ENCODE measurements at regions not wholly inside any gene's neighbourhood (a gene's known extent, or its start where the extent isn't known, plus 50 kb on each side); places are given as distances from the start of the nearest gene placed in this dataset.

- no peak for DNase-seq (ENCODE audit: low read depth, low spot score)
- CTCF ChIA-PET: interaction anchor here (1.8 kb wide), 1 partner anchor 11 kb away, joined by 4 read pairs; no protein-coding TSS in a partner anchor
- H3K4me3 ChIP-seq: no peak overlapping the region
- no peaks in the 10 kb centered on the region for H4K20me1 ChIP-seq (ENCODE audit: control insufficient read depth, insufficient read depth)
- H3K9me3 ChIP-seq (replicated peaks; ENCODE audit: control insufficient read depth, insufficient read depth, low read length): no peaks in the 10 kb centered on the region
- POLR2A ChIA-PET: no interaction called here
- SMC1A ChIA-PET (ENCODE audit: uncharacterized antibody, unreplicated experiment): interaction anchor here (0.9 kb wide), 1 partner anchor 18 kb away, joined by 3 read pairs; no protein-coding TSS in a partner anchor
- RAD21 ChIA-PET (ENCODE audit: unreplicated experiment): no interaction called here
- intact Hi-C loops (cut with micrococcal nuclease; ENCODE audit: unreplicated experiment) (no loop called here), in situ Hi-C loops (cut with MboI) (no loop called here)
- TF ChIP-seq NR2C2 (IDR thresholded peaks at IDR 0.05; ENCODE audit: borderline replicate concordance, control insufficient read depth, insufficient read length, low read depth): no peak
- no peak for TF ChIP-seq CREB1 (IDR thresholded peaks at IDR 0.05; ENCODE audit: low read depth)
- H3K36me3 ChIP-seq (ENCODE audit: control insufficient read depth in 2 of 2, insufficient read depth in 2 of 2, low read length in 1 of 2): no peaks in the 10 kb centered on the region
- H3K4me2 ChIP-seq (ENCODE audit: control insufficient read depth, insufficient read depth): no peak overlapping the region
- H3K27ac ChIP-seq (ENCODE audit: control insufficient read depth, insufficient read depth): no peak overlapping the region
- H3K27me3 ChIP-seq (replicated peaks in 1 of 2; ENCODE audit: control insufficient read depth in 2 of 2, insufficient read depth in 2 of 2, low read length in 1 of 2): no peaks in the 10 kb centered on the region
- H3K9ac ChIP-seq (ENCODE audit: control insufficient read depth, insufficient read depth, low read length): no peak overlapping the region
- no peak for FAIRE-seq
- no peaks in the 10 kb centered on the region for H3K79me2 ChIP-seq (ENCODE audit: control insufficient read depth, insufficient read depth, low read length)
- no peaks in the 10 kb centered on the region for H3K4me1 ChIP-seq (ENCODE audit: control insufficient read depth, insufficient read depth, low read length)
- ATAC-seq: no peak
- WGBS (ENCODE audit: insufficient coverage, insufficient replicate concordance, low lambda C conversion rate, missing lambda C conversion rate): 1% methylated on average over 4 of the region's 4 CpGs
- BruUV-seq (replicated peaks): no TSS peak
- no peak overlapping the region for H2AFZ ChIP-seq (ENCODE audit: control insufficient read depth, low read depth, low read length)
Observed at GRCh38 chr2:58634653-58635370, 393.7 kb upstream of the FANCL start.

DNA sequence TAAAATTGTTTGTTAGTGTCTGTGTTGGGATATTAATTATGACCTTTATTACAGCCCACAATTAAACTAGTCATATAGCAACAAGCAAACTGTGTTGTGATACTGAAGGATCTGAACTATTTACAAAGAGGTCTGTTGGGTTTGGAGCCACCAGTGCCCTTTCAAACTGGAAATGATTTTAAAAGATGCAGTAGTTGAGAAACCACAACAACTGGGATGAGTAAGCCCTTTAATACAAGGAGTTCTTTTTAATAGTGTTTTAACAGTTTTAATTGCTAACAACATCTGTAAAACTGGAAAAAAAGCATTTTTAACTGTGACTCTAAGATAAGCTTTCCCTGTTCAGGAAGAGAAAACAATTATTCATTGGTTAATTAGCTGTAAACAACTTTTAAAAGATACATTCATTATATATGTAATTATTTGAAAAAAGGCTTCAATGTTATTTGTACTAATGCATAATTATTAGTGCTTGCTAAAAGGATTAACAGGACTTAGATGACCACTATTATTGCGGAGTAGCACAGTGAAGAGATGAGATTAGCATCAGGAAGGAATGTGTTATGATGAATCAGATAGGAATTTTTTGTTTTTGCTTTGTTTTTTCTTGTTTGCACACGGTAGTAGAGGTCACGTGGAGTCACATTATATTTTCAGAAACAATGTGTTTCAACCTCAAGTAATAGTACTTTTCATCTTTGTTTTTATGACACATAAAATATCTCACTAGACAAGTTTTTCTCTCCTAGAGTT is 392.7 kb upstream of the FANCL start:
- POLR2A ChIA-PET: no interaction called here
- no peaks in the 10 kb centered on the region for H3K9me3 ChIP-seq (replicated peaks; ENCODE audit: control insufficient read depth, insufficient read depth, low read length)
- H2AFZ ChIP-seq (ENCODE audit: control insufficient read depth, low read depth, low read length): no peak overlapping the region
- TF ChIP-seq BACH1 (IDR thresholded peaks at IDR 0.05; ENCODE audit: borderline replicate concordance) (no peak), ZNF384 (IDR thresholded peaks at IDR 0.05; ENCODE audit: borderline replicate concordance, low read depth, low read length) (no peak), SUPT20H (IDR thresholded peaks at IDR 0.05; ENCODE audit: borderline replicate concordance, control insufficient read depth, low read depth, low read length) (no peak), MEF2B (IDR thresholded peaks at IDR 0.05; ENCODE audit: partially characterized antibody, poor library complexity, severe bottlenecking) (no peak), STAT1 (conservative IDR thresholded peaks at IDR 0.05) (no peak), TCF7 (IDR thresholded peaks at IDR 0.05; ENCODE audit: borderline replicate concordance) (no peak)
- DNase-seq (ENCODE audit: low read depth, low spot score): no peak
- no peaks in the 10 kb centered on the region for H3K79me2 ChIP-seq (ENCODE audit: control insufficient read depth, insufficient read depth, low read length)
- H3K27ac ChIP-seq (ENCODE audit: control insufficient read depth, insufficient read depth): no peak overlapping the region
- in situ Hi-C loops (cut with MboI): no loop called here
- SMC1A ChIA-PET (ENCODE audit: uncharacterized antibody, unreplicated experiment): interaction anchor here (0.9 kb wide), 1 partner anchor 19 kb away, joined by 3 read pairs; no protein-coding TSS in a partner anchor
- CTCF ChIA-PET: interaction anchor here (1.8 kb wide), 1 partner anchor 10 kb away, joined by 4 read pairs; no protein-coding TSS in a partner anchor
- H3K27me3 ChIP-seq (replicated peaks in 1 of 2; ENCODE audit: control insufficient read depth in 2 of 2, insufficient read depth in 2 of 2, low read length in 1 of 2): no peaks in the 10 kb centered on the region
- H3K4me2 ChIP-seq (ENCODE audit: control insufficient read depth, insufficient read depth): no peak overlapping the region
- H3K36me3 ChIP-seq (ENCODE audit: control insufficient read depth in 2 of 2, insufficient read depth in 2 of 2, low read length in 1 of 2): no peaks in the 10 kb centered on the region
- intact Hi-C loops (cut with micrococcal nuclease; ENCODE audit: unreplicated experiment): no loop called here
- FAIRE-seq: no peak
- BruUV-seq (replicated peaks): no TSS peak
- RAD21 ChIA-PET (ENCODE audit: unreplicated experiment): no interaction called here
- no peaks in the 10 kb centered on the region for H3K4me1 ChIP-seq (ENCODE audit: control insufficient read depth, insufficient read depth, low read length)
- no peak overlapping the region for H3K9ac ChIP-seq (ENCODE audit: control insufficient read depth, insufficient read depth, low read length)
- no peak overlapping the region for H3K4me3 ChIP-seq
- no peaks in the 10 kb centered on the region for H4K20me1 ChIP-seq (ENCODE audit: control insufficient read depth, insufficient read depth)
- ATAC-seq: no peak
- WGBS (ENCODE audit: insufficient coverage, insufficient replicate concordance, low lambda C conversion rate, missing lambda C conversion rate): 22% methylated on average over 3 of the region's 3 CpGs

All from GM12878 (cell line).